ENCODE measurements at regions not wholly inside any gene's neighbourhood (a gene's known extent, or its start where the extent isn't known, plus 50 kb on each side); places are given as distances from the start of the nearest gene placed in this dataset.

DNA sequence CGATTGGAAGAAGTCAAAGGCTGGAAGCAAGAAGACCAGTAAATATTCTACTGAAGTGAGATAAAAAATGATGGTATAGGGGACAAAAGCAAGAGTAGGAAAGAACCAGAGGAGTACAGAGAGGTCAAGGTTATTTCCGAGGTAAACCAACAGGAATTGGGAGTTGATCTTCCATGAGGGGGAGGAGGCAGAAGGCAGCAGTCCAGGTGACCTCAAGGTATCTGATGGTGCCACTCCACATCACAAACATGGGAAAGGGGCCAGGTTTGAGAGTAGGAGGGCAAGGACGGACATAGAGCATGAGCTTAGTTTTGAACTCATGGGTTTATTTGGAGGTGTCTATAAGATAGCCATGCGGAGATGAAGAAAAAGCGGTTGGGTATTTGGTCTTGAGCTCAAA, 79.4 kb upstream of the CDYL2 start:
- peaks cover 3% of the 10 kb centered on the region for H3K27me3 ChIP-seq
- no peak overlapping the region for H3K27ac ChIP-seq
- TF ChIP-seq, protein P1, sequence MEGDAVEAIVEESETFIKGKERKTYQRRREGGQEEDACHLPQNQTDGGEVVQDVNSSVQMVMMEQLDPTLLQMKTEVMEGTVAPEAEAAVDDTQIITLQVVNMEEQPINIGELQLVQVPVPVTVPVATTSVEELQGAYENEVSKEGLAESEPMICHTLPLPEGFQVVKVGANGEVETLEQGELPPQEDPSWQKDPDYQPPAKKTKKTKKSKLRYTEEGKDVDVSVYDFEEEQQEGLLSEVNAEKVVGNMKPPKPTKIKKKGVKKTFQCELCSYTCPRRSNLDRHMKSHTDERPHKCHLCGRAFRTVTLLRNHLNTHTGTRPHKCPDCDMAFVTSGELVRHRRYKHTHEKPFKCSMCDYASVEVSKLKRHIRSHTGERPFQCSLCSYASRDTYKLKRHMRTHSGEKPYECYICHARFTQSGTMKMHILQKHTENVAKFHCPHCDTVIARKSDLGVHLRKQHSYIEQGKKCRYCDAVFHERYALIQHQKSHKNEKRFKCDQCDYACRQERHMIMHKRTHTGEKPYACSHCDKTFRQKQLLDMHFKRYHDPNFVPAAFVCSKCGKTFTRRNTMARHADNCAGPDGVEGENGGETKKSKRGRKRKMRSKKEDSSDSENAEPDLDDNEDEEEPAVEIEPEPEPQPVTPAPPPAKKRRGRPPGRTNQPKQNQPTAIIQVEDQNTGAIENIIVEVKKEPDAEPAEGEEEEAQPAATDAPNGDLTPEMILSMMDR (IDR thresholded peaks at IDR 0.05; ENCODE audit: low read depth, low read length): no peak
- H3K36me3 ChIP-seq: no peaks in the 10 kb centered on the region
- H3K4me1 ChIP-seq (ENCODE audit: low read depth): no peaks in the 10 kb centered on the region
- H3K4me3 ChIP-seq: no peak overlapping the region
- H3K9me3 ChIP-seq (ENCODE audit: low read depth): no peaks in the 10 kb centered on the region
- no peak for DNase-seq (ENCODE audit: low read depth in 1 of 2, low spot score in 1 of 2)

- Histone ChIP-seq H3K4me3 (no peak overlapping the region), H3K4me1 (ENCODE audit: low read depth) (no peaks in the 10 kb centered on the region), H3K36me3 (no peaks in the 10 kb centered on the region), H3K27me3 (peaks cover 3% of the 10 kb centered on the region), H3K27ac (no peak overlapping the region), H3K9me3 (ENCODE audit: low read depth) (no peaks in the 10 kb centered on the region)
- TF ChIP-seq, protein P1 (IDR thresholded peaks at IDR 0.05; ENCODE audit: low read depth, low read length): no peak
- DNase-seq (ENCODE audit: low read depth in 1 of 2, low spot score in 1 of 2): no peak
Measured at GRCh38 chr16:80883159-80883642, 78.8 kb upstream of the CDYL2 start.

GRCh38 chr16:80875616-80876015, 71.2 kb upstream of the CDYL2 start:
- no peaks in the 10 kb centered on the region for H3K36me3 ChIP-seq
- DNase-seq (ENCODE audit: low read depth in 1 of 2, low spot score in 1 of 2): peak in 1 of 2 donors; percentile 6
- H3K27ac ChIP-seq: no peak overlapping the region
- H3K4me3 ChIP-seq: no peak overlapping the region
- H3K27me3 ChIP-seq: no peaks in the 10 kb centered on the region
- no peaks in the 10 kb centered on the region for H3K4me1 ChIP-seq (ENCODE audit: low read depth)
- TF ChIP-seq, protein P1 (IDR thresholded peaks at IDR 0.05; ENCODE audit: low read depth, low read length): no peak
- no peaks in the 10 kb centered on the region for H3K9me3 ChIP-seq (ENCODE audit: low read depth)

GRCh38 chr16:80874925-80875324, 70.5 kb upstream of the CDYL2 start:
- H3K9me3 ChIP-seq (ENCODE audit: low read depth): no peaks in the 10 kb centered on the region
- H3K27ac ChIP-seq: no peak overlapping the region
- DNase-seq (ENCODE audit: low read depth in 1 of 2, low spot score in 1 of 2): no peak
- no peaks in the 10 kb centered on the region for H3K27me3 ChIP-seq
- H3K36me3 ChIP-seq: no peaks in the 10 kb centered on the region
- TF ChIP-seq, protein P1 (IDR thresholded peaks at IDR 0.05; ENCODE audit: low read depth, low read length): no peak
- H3K4me3 ChIP-seq: no peak overlapping the region
- no peaks in the 10 kb centered on the region for H3K4me1 ChIP-seq (ENCODE audit: low read depth)

GRCh38 chr16:80862160-80862705, 57.8 kb upstream of the CDYL2 start:
- H3K27ac ChIP-seq: no peak overlapping the region
- TF ChIP-seq, protein P1 (IDR thresholded peaks at IDR 0.05; ENCODE audit: low read depth, low read length): no peak
- H3K36me3 ChIP-seq: no peaks in the 10 kb centered on the region
- no peaks in the 10 kb centered on the region for H3K9me3 ChIP-seq (ENCODE audit: low read depth)
- H3K4me3 ChIP-seq: no peak overlapping the region
- H3K4me1 ChIP-seq (ENCODE audit: low read depth): no peaks in the 10 kb centered on the region
- no peak for DNase-seq (ENCODE audit: low read depth in 1 of 2, low spot score in 1 of 2)
- H3K27me3 ChIP-seq: no peaks in the 10 kb centered on the region
